ENCODE measurements at regions not wholly inside any gene's neighbourhood (a gene's known extent, or its start where the extent isn't known, plus 50 kb on each side); places are given as distances from the start of the nearest gene placed in this dataset.
"Not testable (repeated sequence)": the region's sequence is repeated elsewhere in the genome, so short reads cannot be mapped to it uniquely, and the experiment has no call there.

DNA sequence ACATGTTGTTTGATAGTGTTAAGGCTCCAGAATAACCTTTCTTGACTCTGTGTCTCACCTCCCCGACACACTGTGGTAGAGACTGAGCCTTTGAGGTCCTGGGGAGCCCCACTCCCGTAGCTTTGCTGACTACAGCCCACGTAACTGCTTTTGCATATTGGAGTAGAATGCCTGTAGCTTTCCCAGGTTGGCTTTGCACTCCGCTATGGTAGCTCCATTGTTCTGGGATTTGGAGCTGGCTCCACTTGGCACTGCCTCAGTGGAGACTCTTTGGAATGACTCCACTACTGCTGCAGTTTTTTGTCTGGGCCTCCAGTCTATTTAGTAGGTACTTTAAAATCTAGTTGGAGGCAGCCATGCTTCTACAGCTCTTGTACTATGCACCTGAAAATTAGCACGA, 56.2 kb upstream of the ANXA1 start:
- DNase-seq (ENCODE audit: low spot score): no peak

DNA sequence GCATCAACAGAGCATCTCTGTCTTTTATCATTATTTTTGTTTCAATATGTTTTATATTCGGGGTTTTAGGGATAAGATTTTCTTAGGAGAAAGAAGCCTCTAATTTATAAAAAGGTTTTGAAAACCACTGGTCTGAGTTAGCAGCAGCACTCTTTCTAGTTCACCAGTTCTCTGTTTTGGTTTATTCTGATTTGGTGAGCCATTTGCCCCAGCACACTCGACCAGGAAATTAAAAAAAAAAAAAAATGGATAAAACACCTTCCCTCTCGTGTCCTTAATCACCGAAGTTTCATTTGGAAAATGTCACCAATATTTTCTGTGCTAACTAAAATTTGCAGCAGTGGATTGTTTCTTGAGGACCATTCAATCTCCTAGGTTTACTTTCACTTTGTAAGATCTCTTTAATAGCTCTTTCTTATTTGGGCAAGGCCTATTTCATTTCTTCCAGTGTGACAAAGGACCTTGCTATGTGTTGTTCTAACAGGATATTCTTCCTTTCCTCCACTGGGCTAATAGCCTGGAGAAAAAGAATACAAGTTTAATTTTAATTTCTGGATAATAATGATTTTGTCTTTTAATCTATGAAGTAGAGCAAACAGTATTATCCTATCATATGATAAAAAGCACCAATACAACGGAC, 57.8 kb upstream of the ANXA1 start:
- DNase-seq (ENCODE audit: low spot score): no peak

DNA sequence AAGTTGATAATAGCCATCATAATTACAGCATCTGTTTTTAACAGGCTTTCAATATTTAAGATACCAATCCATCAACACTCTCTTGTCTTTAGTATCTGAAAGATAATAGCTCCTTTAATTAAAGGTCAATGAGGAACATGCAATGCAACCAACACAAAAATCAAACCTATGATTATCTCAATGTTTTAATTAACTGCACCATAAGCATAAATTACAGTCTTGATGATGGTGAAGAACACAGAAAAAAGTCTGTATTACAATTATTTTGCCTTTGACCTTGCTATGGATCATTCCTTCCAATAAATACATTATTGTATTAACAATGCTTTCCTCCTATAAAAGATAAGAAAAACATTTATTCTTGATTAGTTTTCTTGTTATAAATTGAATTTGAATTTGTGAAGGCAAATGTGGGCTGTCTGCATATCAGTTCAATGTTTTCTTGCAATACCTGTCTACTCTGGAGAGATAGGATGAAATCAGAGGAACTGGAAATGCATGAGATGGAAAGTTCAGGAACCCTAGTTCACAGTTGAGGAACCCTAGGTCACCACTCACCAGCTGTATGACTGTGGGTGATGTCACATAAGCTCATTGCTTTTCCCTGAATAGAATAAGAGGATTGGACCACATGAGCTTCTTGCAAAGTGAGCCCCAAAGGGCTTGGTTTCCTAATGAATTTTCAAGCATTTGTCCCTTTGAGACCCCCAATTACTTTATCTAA, 58.5 kb upstream of the ANXA1 start:
- DNase-seq (ENCODE audit: low spot score): no peak

DNA sequence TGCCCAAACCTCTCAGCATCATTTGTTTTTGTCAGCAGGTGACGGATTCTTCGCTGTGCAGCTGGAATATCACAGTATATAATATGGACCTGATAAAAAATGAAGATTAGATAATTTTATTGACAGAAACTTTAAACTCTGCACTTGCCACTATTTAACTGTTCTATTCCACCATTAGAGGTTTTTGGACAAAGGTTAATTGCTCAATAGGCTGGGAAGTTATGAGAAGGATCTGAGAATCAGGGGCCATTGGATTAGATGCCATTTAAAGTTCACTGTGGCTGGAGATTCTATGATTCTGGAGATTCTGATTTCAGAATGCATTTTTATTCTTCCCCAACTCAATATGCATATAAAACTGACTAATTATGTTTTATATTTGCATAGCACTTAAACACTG, 59.8 kb upstream of the ANXA1 start:
- DNase-seq (ENCODE audit: low spot score): no peak

DNA sequence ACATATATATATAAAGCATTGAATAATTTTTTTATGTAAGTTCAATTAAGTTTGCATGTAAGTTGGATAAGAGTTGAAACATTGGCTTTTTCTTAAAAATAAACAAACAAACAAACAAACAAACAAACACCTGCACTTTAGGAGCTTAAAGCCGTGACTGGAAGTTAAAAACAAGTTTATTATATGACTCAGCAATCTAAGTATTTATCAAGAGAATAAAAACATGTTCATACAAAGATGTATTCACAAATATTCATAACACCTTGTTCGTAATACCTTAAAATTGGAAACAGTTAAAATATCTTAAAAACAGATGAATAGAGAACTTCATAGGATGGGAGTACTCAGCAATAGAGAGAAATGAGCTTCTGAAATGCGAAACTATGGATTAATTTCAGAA, 61.5 kb upstream of the ANXA1 start:
- DNase-seq (ENCODE audit: low spot score): no peak

DNA sequence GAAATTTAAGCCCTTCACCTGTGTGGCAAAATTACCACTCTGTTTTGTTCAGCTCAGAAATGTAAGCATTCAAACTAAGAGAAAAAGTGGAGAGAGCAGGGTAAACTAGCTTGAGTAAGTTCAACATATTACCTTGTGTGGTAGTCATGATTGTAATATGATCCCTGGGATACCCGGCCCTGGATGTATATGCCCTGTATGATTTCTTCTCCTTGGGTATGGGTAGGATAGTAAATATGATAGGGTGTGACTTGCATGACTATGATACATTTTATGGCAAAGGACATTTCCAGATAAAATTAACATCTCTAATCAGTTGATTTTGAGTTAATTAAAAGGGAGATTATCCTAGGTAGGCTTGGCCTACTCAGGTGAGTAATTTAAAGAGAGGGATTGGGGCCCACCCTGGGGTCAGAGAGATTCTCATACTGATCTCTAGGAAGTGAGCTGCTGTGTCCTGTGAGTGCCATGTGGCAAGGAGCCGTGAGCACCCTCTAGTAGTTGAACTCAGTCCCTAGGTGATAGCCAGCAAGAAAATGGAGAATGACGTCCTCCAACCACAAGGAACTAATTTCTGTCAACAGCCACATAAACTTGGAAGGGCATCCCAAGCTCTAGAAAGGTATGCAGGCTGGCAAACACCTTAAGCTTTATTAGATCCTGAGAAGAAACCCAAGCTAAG, 62.2 kb upstream of the ANXA1 start:
- DNase-seq (ENCODE audit: low spot score): no peak

DNA sequence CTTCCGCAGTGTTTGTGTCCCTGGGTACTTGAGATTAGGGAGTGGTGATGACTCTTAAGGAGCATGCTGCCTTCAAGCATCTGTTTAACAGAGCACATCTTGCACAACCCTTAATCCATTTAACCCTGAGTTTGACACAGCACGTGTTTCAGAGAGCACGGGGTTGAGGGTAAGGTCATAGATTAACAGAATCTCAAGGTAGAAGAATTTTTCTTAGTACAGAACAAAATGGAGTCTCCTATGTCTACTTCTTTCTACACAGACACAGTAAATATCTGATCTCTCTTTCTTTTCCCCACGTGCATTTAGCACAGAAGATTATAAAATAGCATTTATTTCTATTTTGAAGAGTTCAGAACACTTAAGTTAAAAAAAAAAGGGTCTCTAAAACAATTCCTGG, 63.8 kb upstream of the ANXA1 start:
- DNase-seq (ENCODE audit: low spot score): not testable (repeated sequence)

DNA sequence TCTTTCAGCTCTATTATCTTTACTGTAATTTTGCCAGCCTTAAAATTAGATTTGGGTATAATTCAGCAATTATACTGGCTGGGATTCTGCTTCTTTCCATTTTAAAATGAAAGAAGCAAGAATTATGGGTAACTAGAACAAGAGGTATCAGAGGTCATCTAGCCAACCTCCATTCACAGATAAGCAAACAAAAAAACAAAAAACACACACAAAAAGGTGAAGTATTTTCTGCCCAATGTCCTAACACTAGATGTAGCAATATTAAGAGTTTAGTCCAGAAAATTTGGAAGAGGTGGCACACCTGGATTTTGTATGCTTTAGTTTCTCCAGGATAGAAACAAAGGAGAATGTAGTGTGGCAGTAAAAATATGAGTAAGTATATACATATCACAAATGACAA, 68.1 kb upstream of the ANXA1 start:
- DNase-seq (ENCODE audit: low spot score): no peak

DNA sequence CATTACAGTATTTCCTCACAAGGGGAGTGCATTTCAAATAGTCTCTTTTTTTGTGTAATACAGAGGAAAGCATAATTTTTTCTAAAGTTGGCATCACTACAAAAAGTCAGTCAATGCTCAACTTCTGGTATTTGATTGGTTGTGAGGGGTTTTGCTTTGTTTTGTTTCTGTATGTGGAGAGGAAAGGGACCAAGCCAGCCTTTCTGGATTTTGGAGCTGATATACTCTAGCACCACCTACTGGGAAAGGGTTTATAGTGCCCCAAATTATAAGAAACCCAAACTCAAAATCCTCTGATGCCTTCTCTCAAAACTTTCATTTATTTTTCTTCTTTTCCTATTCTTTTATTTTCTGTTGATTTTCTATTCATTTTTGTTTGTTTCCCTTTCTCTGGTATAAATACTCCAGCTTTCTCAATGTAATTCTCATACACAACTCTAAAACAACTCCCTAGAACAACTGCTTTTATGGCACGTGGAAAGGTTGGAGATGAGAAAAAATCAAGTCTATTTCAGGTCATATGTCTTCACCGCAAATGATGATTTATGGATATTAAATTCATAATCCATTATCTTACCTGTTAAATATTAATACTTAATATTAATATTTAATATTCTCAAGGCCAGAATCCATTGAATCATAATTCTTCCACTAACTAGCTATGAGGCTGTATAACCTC, 69.5 kb upstream of the ANXA1 start:
- DNase-seq (ENCODE audit: low spot score): peak; percentile 53

DNA sequence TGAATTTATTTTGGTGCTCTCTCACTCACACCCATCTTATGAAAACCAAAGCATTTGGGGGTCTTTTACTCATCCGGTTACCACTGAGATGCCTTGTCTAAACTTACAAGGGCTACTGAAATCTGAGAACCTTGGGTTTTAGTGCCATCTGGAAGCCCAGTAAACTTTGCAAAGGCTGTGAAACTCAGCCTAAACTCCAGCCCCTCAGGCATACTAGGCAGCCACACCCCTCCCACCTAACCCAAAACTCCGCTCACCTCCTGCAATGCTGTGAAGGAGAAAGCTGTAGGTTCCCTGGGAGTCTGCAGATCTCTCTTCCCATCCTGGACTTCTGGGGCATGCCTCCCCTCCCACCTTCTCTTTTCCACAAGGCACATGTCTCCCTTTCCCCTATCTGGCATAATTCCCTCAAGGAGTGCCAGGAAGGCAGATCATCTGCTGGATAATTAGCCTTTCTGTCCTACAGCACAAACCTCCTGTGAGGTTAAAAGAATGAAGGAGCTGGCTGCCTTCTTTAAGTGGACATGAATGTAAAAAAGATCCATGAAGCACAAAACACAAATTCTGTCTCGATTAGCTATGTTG, 71.5 kb upstream of the ANXA1 start:
- DNase-seq (ENCODE audit: low spot score): peak; percentile 14

DNA sequence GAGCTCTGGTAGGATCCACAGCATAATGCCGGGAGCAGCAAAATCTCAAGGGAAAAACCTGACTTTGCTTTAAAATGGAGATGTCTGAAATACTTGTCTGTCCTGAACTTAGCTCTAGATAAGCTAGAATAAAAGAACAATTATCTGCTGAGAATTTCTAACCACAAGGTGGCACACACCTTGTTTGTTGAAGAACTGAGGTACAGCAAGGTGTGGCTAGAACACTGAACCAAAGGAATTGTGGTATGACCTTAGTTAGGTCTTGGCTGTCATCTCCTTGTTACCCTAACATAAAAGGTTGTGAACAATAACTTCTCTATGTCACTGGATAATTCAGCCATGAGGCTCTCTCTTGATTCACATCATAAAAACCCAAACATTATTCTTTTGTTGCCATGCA, 72.3 kb upstream of the ANXA1 start:
- peak; percentile 70 for DNase-seq (ENCODE audit: low spot score)

DNA sequence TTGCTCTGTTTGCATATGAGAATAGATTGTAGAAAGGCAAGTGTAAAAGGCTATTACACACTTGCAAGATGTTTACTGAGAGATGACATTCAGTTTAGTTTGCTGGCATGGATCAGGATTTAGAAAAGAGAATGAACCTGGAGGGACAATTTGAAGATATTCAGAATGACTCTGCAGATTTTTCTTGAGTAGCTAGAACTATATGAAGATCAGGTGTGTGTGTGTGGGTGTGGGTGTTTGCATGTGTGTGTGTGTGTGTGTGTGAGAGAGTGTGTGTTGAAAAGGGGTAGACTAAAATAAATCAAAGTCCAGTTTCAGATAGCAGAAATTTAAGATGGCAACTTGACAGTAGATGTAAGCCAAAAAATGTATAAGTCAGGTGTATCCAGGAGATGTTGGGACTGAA, 74.0 kb upstream of the ANXA1 start:
- no peak for DNase-seq (ENCODE audit: low spot score)

DNA sequence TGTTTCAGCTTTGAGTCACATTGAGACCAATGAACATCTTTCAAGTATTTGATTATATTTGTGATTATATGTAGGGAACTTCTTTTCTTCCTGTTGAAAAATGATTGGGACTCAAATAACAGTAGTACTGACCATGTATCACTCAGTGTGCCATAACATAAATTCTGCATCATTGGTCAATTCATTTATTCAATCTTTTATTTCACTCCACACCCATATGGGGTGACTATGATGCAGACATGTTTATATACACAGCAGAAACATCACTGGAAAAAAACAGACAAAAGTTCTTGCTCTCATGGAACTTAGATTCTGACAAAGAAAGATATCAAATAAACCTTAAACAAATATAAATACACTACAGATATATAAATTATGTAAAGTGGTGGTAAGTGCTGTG, 74.7 kb upstream of the ANXA1 start:
- DNase-seq (ENCODE audit: low spot score): no peak

DNA sequence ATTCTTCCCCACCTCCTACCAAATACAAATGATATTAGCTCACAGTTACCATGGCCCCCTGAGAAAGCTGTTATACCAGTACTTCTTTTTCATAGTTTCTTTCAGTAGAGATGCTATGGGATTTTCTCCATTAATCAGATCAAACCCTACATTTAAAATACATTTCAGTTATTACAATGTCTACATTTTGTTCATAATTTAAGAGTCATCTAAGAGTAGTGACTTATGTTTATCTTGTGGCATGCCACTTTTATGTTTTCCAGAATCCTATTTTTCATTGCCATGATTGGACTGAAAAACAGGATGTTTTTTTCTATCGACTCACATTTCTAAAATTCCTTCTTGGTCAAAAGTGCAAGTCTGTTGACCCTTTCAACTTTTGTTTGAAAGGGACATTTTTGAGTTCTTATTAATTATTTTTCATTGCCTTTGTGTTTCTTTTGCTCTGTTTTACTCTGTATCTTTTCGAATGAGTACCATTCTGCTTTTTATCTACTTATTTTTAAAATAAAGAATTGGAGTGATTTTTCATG, 77.4 kb upstream of the ANXA1 start:
- no peak for DNase-seq (ENCODE audit: low spot score)

DNA sequence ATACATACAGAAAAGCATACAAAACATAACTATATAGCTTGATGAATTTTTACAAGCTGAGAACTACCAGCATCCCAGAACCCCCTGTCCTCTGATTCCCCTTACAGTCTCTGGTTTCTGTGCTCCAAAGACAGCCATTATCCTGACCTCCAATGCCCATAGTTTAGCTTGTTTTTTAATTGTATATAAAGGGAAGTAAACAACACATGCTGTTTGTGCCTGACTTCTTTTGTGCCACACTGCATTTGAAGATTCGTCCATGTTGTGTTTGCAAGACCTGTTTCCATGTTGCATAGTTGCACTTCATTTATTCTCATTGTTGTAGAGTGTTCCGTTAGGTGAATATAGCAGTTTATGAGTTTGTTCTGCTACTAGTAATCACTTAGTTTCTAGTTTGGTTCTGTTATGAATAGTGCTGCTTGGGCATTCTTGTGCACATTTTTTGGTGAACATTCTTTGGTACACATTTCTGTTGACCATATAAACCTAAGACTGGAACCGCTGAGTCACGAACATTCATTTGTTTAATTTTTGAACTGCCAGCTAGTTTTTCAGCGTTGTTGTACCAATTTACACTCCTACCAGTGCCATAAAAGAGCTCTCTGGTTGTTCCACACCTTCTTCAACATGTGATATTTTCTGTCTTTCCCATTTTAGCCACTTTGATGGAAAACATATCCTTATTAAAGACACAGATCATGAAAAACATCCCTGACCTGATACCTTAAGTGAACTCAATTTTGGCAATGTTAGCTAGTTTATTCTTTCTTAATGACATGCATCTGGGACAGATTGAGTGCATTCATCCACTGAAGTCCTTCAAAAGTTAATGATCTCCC, 78.1 kb upstream of the ANXA1 start:
- no peak for DNase-seq (ENCODE audit: low spot score)

DNA sequence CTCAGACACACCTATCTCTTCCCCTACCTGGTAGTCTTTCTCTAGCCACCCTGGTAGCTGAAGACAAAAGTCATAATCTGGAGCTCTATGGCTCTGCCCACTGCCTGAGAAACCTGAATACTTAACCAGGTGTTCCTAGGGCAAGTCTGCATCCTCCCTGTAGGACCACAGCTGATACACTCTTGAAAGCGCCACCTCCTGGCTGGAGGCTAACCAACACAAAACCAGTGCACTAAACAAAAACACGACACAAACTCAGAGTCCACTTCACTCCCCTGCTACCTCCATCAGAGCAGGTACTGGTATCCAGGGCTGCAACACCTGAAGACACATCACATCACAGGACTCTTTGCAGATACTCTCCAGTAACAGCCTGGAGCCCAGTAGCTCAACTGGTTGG, 84.6 kb upstream of the ANXA1 start:
- no peak for DNase-seq (ENCODE audit: low spot score)

DNA sequence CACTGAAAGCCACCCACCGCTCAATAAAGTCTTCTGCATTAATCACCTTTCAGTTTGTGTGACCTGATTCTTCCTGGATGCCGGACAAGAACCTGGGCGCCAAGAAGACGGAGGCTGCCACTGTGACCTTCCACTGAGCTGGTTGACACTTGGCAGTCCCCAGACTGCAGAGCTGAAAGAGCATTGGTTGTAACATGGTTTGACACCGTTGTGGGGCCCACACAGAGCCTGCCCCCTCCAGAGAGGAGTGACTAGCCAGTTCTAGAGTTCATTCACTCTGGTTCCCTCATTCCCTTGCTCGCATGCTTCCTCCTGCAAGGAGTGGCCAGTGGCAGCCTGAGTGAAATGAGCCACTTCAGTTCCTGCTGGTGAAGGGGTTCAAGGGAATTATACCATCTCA, 86.2 kb upstream of the ANXA1 start:
- no peak for DNase-seq (ENCODE audit: low spot score)

DNA sequence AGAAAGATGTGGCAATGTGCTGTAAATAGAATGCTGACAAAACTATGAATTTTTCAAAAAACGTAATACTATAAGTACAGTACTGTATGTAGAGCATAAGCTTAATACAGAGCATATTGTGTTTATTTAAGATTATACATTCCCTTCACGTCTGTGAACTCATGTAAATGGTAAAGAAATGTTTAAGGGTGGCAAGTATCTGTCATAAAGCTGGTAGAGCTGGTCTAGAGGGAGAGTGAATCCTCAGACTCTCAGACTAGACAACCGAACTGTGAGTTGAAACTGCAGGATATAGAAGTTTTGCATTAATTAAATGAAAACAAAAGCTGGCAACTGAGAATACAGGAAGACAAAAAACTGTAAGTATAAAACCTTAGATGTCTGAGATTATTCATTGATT, 87.3 kb upstream of the ANXA1 start:
- no peak for DNase-seq (ENCODE audit: low spot score)

DNA sequence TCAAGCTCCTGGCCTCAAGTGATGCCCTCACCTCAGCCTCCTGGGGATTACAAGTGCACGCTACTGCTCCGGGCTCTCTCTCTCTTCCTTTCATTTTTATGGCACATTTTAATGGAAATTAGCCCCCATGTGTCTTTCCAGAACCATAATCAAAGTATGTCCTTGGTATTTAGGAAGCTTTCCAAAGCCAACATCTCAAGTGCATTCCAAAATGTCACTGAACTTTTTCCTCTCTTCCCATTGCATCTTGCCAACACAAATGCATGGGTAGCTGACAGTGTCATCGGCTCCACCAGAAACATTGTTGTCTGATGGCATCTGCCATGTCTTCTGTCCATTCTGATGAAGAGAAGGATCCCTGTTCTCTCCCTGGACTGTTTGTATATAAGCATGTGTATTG, 90.5 kb upstream of the ANXA1 start:
- DNase-seq (ENCODE audit: low spot score): no peak

DNA sequence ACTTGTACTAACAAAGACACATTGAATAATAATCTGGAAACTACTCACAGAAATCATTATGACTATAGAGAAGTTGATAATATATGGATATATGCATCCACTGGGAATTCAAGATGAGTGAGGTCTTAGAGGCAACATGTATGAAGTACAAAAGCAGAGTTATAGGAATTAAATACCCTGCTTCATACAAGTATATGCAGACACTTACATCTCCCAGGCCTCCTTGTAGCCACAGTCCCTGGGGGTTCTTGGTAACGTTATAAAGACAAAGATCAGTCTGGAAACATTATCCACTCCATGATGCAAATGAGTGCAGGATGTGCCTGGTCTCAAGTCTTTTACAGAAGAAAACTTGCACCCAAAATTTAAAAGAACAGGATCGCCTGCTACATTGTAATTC, 92.4 kb upstream of the ANXA1 start:
- no peak for DNase-seq (ENCODE audit: low spot score)

DNA sequence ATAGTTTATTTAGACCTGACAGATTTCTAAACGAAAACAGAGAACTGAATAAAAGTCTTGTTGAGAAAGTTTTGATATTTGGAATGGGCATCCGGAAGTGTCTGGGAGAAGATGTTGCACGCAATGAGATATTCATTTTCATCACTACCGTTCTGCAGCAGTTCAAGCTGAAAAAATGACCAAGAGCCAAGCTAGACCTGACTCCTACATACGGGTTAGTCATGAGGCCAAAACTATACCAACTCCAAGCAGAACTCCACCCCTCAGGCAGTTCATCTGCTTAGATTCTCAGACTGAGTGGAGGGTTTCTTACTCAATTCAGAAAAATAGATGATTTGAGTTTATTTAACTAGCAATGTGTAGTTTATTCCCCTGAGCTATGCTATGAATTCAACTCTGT, 95.4 kb upstream of the ANXA1 start:
- DNase-seq (ENCODE audit: low spot score): no peak
